Stimulated activated CD8-positive, alpha-beta memory T cell treated with anti-CD3 and anti-CD28 coated beads, Interleukin-4, amount 100 ng/mL, for 24 hours (primary cell): ENCODE measurements at regions not wholly inside any gene's neighbourhood (a gene's known extent, or its start where the extent isn't known, plus 50 kb on each side); places are given as distances from the start of the nearest gene placed in this dataset.
"Not testable (repeated sequence)": the region's sequence is repeated elsewhere in the genome, so short reads cannot be mapped to it uniquely, and the experiment has no call there.

Experiments
- DNase-seq: peaks from one replicate; pipeline ENCODE4 v3.0.0-alpha.2; 2020; ENCODE audit warnings: low read depth

GRCh38 chr4:57329279-57329678 is 219.1 kb upstream of the IGFBP7 start:
- no peak for DNase-seq

- no peak for DNase-seq
These were observed 214.6 kb upstream of the IGFBP7 start for GRCh38 chr4:57324673-57325307.

- no peak for DNase-seq
These were observed 210.7 kb upstream of the IGFBP7 start for GRCh38 chr4:57320849-57321248.

GRCh38 chr4:57320217-57320616 is 210.0 kb upstream of the IGFBP7 start:
- DNase-seq: no peak

- DNase-seq: no peak
These were observed 208.5 kb upstream of the IGFBP7 start for GRCh38 chr4:57318703-57319102.

- DNase-seq: no peak
These were observed 204.5 kb upstream of the IGFBP7 start for GRCh38 chr4:57314636-57315035.

- no peak for DNase-seq
These were observed 202.1 kb upstream of the IGFBP7 start for GRCh38 chr4:57312296-57312695.

GRCh38 chr4:57309658-57310057 is 199.5 kb upstream of the IGFBP7 start:
- DNase-seq: no peak

- no peak for DNase-seq
These were observed 198.1 kb upstream of the IGFBP7 start for GRCh38 chr4:57308301-57308700.

- DNase-seq: no peak
These were observed 195.7 kb upstream of the IGFBP7 start for GRCh38 chr4:57305836-57306235.

GRCh38 chr4:57303012-57303751 is 193.0 kb upstream of the IGFBP7 start:
- DNase-seq: no peak

- not testable (repeated sequence) for DNase-seq
These were observed 190.1 kb upstream of the IGFBP7 start for GRCh38 chr4:57300300-57300699.

- no peak for DNase-seq
These were observed 181.7 kb upstream of the IGFBP7 start for GRCh38 chr4:57291911-57292310.

- no peak for DNase-seq
These were observed 177.8 kb upstream of the IGFBP7 start for GRCh38 chr4:57287687-57288604.

GRCh38 chr4:57282933-57283310 is 172.7 kb upstream of the IGFBP7 start:
- no peak for DNase-seq

GRCh38 chr4:57280481-57280880 is 170.3 kb upstream of the IGFBP7 start:
- DNase-seq: no peak

- DNase-seq: no peak
These were observed 168.6 kb upstream of the IGFBP7 start for GRCh38 chr4:57278780-57279179.

- no peak for DNase-seq
These were observed 163.9 kb upstream of the IGFBP7 start for GRCh38 chr4:57274082-57274481.

GRCh38 chr4:57270346-57270745 is 160.2 kb upstream of the IGFBP7 start:
- no peak for DNase-seq

GRCh38 chr4:57265831-57266582 is 155.8 kb upstream of the IGFBP7 start:
- no peak for DNase-seq

- no peak for DNase-seq
These were observed 144.6 kb upstream of the IGFBP7 start for GRCh38 chr4:57254754-57255153.

GRCh38 chr4:57249083-57249482 is 138.9 kb upstream of the IGFBP7 start:
- DNase-seq: no peak
